ENCODE measurements at regions not wholly inside any gene's neighbourhood (a gene's known extent, or its start where the extent isn't known, plus 50 kb on each side); places are given as distances from the start of the nearest gene placed in this dataset.

GRCh38 chr1:221458447-221459156, 283.3 kb downstream of the DUSP10 start:
- TF ChIP-seq GATA2 (IDR thresholded peaks at IDR 0.05; ENCODE audit: low read depth, low read length) (no peak), GATA3 (IDR thresholded peaks at IDR 0.05; ENCODE audit: low read depth, low read length) (no peak)

- TF ChIP-seq GATA3 (IDR thresholded peaks at IDR 0.05; ENCODE audit: low read depth, low read length), result no peak
- no peak for TF ChIP-seq GATA2 (IDR thresholded peaks at IDR 0.05; ENCODE audit: low read depth, low read length)
Observed at GRCh38 chr1:221459558-221459957, 282.3 kb downstream of the DUSP10 start.

- TF ChIP-seq GATA2 (IDR thresholded peaks at IDR 0.05; ENCODE audit: low read depth, low read length), result no peak
- no peak for TF ChIP-seq GATA3 (IDR thresholded peaks at IDR 0.05; ENCODE audit: low read depth, low read length)
Observed at GRCh38 chr1:221462345-221462744, 279.5 kb downstream of the DUSP10 start.

- TF ChIP-seq GATA2 (IDR thresholded peaks at IDR 0.05; ENCODE audit: low read depth, low read length), result no peak
- no peak for TF ChIP-seq GATA3 (IDR thresholded peaks at IDR 0.05; ENCODE audit: low read depth, low read length)
Observed at GRCh38 chr1:221468546-221468945, 273.3 kb downstream of the DUSP10 start.

- TF ChIP-seq GATA2 (IDR thresholded peaks at IDR 0.05; ENCODE audit: low read depth, low read length) (no peak), GATA3 (IDR thresholded peaks at IDR 0.05; ENCODE audit: low read depth, low read length) (no peak)
Observed at GRCh38 chr1:221469476-221469875, 272.4 kb downstream of the DUSP10 start.

- no peak for TF ChIP-seq GATA2 (IDR thresholded peaks at IDR 0.05; ENCODE audit: low read depth, low read length)
- no peak for TF ChIP-seq GATA3 (IDR thresholded peaks at IDR 0.05; ENCODE audit: low read depth, low read length)
Observed at GRCh38 chr1:221470000-221470698, 271.7 kb downstream of the DUSP10 start.

- TF ChIP-seq GATA2 (IDR thresholded peaks at IDR 0.05; ENCODE audit: low read depth, low read length), result no peak
Observed at GRCh38 chr1:221473411-221473810, 268.5 kb downstream of the DUSP10 start.

- no peak for TF ChIP-seq GATA3 (IDR thresholded peaks at IDR 0.05; ENCODE audit: low read depth, low read length)
- no peak for TF ChIP-seq GATA2 (IDR thresholded peaks at IDR 0.05; ENCODE audit: low read depth, low read length)
Observed at GRCh38 chr1:221477252-221477651, 264.6 kb downstream of the DUSP10 start.

- no peak for TF ChIP-seq GATA3 (IDR thresholded peaks at IDR 0.05; ENCODE audit: low read depth, low read length)
- peak; percentile 71 for TF ChIP-seq GATA2 (IDR thresholded peaks at IDR 0.05; ENCODE audit: low read depth, low read length)
Observed at GRCh38 chr1:221478050-221478949, 263.6 kb downstream of the DUSP10 start.

GRCh38 chr1:221487781-221488524, 253.9 kb downstream of the DUSP10 start:
- TF ChIP-seq GATA3 (IDR thresholded peaks at IDR 0.05; ENCODE audit: low read depth, low read length) (no peak), GATA2 (IDR thresholded peaks at IDR 0.05; ENCODE audit: low read depth, low read length) (no peak)

GRCh38 chr1:221488550-221488949, 253.3 kb downstream of the DUSP10 start:
- TF ChIP-seq GATA3 (IDR thresholded peaks at IDR 0.05; ENCODE audit: low read depth, low read length), result no peak
- no peak for TF ChIP-seq GATA2 (IDR thresholded peaks at IDR 0.05; ENCODE audit: low read depth, low read length)

- TF ChIP-seq GATA2 (IDR thresholded peaks at IDR 0.05; ENCODE audit: low read depth, low read length), result no peak
- no peak for TF ChIP-seq GATA3 (IDR thresholded peaks at IDR 0.05; ENCODE audit: low read depth, low read length)
Observed at GRCh38 chr1:221494670-221495069, 247.2 kb downstream of the DUSP10 start.

GRCh38 chr1:221497046-221497445, 244.8 kb downstream of the DUSP10 start:
- TF ChIP-seq GATA2 (IDR thresholded peaks at IDR 0.05; ENCODE audit: low read depth, low read length) (no peak), GATA3 (IDR thresholded peaks at IDR 0.05; ENCODE audit: low read depth, low read length) (no peak)

- TF ChIP-seq GATA2 (IDR thresholded peaks at IDR 0.05; ENCODE audit: low read depth, low read length) (no peak), GATA3 (IDR thresholded peaks at IDR 0.05; ENCODE audit: low read depth, low read length) (no peak)
Observed at GRCh38 chr1:221503268-221503667, 238.6 kb downstream of the DUSP10 start.

All from SH-SY5Y (cell line).